Parathyroid adenoma (tissue), 2 donors: ENCODE measurements at regions not wholly inside any gene's neighbourhood (a gene's known extent, or its start where the extent isn't known, plus 50 kb on each side); places are given as distances from the start of the nearest gene placed in this dataset.

ENCODE experiments used
- H2AFZ ChIP-seq: fragments of 300-600 bp; sonication (generic); one replicate; pipeline ENCODE4 v1.7.0; 2017; ENCODE audit warnings: antibody characterized with exemption, mild to moderate bottlenecking
- H3K27ac ChIP-seq: fragments of 300-600 bp; sonication (generic); one replicate; pipeline ENCODE4 v1.7.0; 2017
- H3K27me3 ChIP-seq: fragments of 300-600 bp; sonication (generic); one replicate; pipeline ENCODE4 v1.7.0; 2017; ENCODE audit warnings: low read length; ENCODE audit not compliant: control insufficient read depth, insufficient read depth
- H3K36me3 ChIP-seq: fragments of 300-600 bp; sonication (generic); one replicate; pipeline ENCODE4 v1.7.0; 2017; ENCODE audit warnings: low read length; ENCODE audit not compliant: control insufficient read depth, insufficient read depth
- H3K4me1 ChIP-seq: fragments of 300-600 bp; sonication (generic); one replicate; pipeline ENCODE4 v1.7.0; 2017; ENCODE audit warnings: control low read depth
- H3K4me2 ChIP-seq: fragments of 300-600 bp; sonication (generic); one replicate; pipeline ENCODE4 v1.7.0; 2017; ENCODE audit warnings: low read length
- H3K4me3 ChIP-seq: fragments of 300-600 bp; sonication (generic); one replicate; pipeline ENCODE4 v1.7.0; 2017; ENCODE audit warnings: low read depth, low read length
- H3K79me2 ChIP-seq: fragments of 300-600 bp; sonication (generic); one replicate; pipeline ENCODE4 v1.7.0; 2017; ENCODE audit warnings: control low read depth
- H3K9ac ChIP-seq: fragments of 300-600 bp; sonication (generic); one replicate; pipeline ENCODE4 v1.7.0; 2017; ENCODE audit warnings: mild to moderate bottlenecking
- H3K9me3 ChIP-seq: fragments of 300-600 bp; sonication (generic); one replicate; pipeline ENCODE4 v1.7.0; 2017; ENCODE audit warnings: low read length; ENCODE audit not compliant: control insufficient read depth
- CTCF ChIP-seq: fragments of 300-600 bp; sonication (generic); IDR thresholded peaks from one replicate; pipeline ENCODE4 v1.7.0; 2017; ENCODE audit warnings: antibody characterized with exemption, mild to moderate bottlenecking
- donor health status: primary hyperparathyroidism.

- Histone ChIP-seq H3K36me3 (no peaks in the 10 kb centered on the region), H3K79me2 (no peaks in the 10 kb centered on the region), H3K4me2 (no peak overlapping the region), H3K4me3 (no peak overlapping the region), H3K27me3 (no peaks in the 10 kb centered on the region), H3K4me1 (no peaks in the 10 kb centered on the region), H2AFZ (no peak overlapping the region), H3K9me3 (no peaks in the 10 kb centered on the region), H3K9ac (no peak overlapping the region), H3K27ac (no peak overlapping the region)
- TF ChIP-seq CTCF: no peak
Observed at GRCh38 chr5:117434254-117434653, 859.6 kb upstream of the SEMA6A start.

GRCh38 chr5:117433818-117434217 is 859.2 kb upstream of the SEMA6A start:
- no peak overlapping the region for H3K9ac ChIP-seq
- H3K4me2 ChIP-seq: no peak overlapping the region
- no peaks in the 10 kb centered on the region for H3K4me1 ChIP-seq
- no peak overlapping the region for H3K27ac ChIP-seq
- no peaks in the 10 kb centered on the region for H3K9me3 ChIP-seq
- H2AFZ ChIP-seq: no peak overlapping the region
- no peak overlapping the region for H3K4me3 ChIP-seq
- no peaks in the 10 kb centered on the region for H3K36me3 ChIP-seq
- no peaks in the 10 kb centered on the region for H3K79me2 ChIP-seq
- H3K27me3 ChIP-seq: no peaks in the 10 kb centered on the region
- TF ChIP-seq CTCF: no peak

- H2AFZ ChIP-seq: no peak overlapping the region
- no peak overlapping the region for H3K27ac ChIP-seq
- H3K36me3 ChIP-seq: no peaks in the 10 kb centered on the region
- no peak for TF ChIP-seq CTCF
- no peaks in the 10 kb centered on the region for H3K27me3 ChIP-seq
- H3K9ac ChIP-seq: no peak overlapping the region
- no peaks in the 10 kb centered on the region for H3K9me3 ChIP-seq
- H3K4me1 ChIP-seq: no peaks in the 10 kb centered on the region
- H3K79me2 ChIP-seq: no peaks in the 10 kb centered on the region
- no peak overlapping the region for H3K4me2 ChIP-seq
- H3K4me3 ChIP-seq: no peak overlapping the region
Observed at GRCh38 chr5:117431091-117431490, 856.5 kb upstream of the SEMA6A start.

- Histone ChIP-seq H3K27ac (no peak overlapping the region), H3K4me2 (no peak overlapping the region), H3K36me3 (no peaks in the 10 kb centered on the region), H3K27me3 (no peaks in the 10 kb centered on the region), H3K9ac (no peak overlapping the region), H3K4me3 (no peak overlapping the region), H3K79me2 (no peaks in the 10 kb centered on the region), H3K9me3 (no peaks in the 10 kb centered on the region), H2AFZ (no peak overlapping the region), H3K4me1 (no peaks in the 10 kb centered on the region)
- no peak for TF ChIP-seq CTCF
Observed at GRCh38 chr5:117425163-117425562, 850.5 kb upstream of the SEMA6A start.

GRCh38 chr5:117424559-117424958 is 849.9 kb upstream of the SEMA6A start:
- no peaks in the 10 kb centered on the region for H3K27me3 ChIP-seq
- H3K9ac ChIP-seq: no peak overlapping the region
- no peaks in the 10 kb centered on the region for H3K79me2 ChIP-seq
- H2AFZ ChIP-seq: no peak overlapping the region
- no peaks in the 10 kb centered on the region for H3K36me3 ChIP-seq
- H3K4me2 ChIP-seq: no peak overlapping the region
- H3K4me3 ChIP-seq: no peak overlapping the region
- no peaks in the 10 kb centered on the region for H3K4me1 ChIP-seq
- no peak overlapping the region for H3K27ac ChIP-seq
- TF ChIP-seq CTCF: no peak
- H3K9me3 ChIP-seq: no peaks in the 10 kb centered on the region
